ENCODE measurements at regions not wholly inside any gene's neighbourhood (a gene's known extent, or its start where the extent isn't known, plus 50 kb on each side); places are given as distances from the start of the nearest gene placed in this dataset.
"Not testable (repeated sequence)": the region's sequence is repeated elsewhere in the genome, so short reads cannot be mapped to it uniquely, and the experiment has no call there.

DNA sequence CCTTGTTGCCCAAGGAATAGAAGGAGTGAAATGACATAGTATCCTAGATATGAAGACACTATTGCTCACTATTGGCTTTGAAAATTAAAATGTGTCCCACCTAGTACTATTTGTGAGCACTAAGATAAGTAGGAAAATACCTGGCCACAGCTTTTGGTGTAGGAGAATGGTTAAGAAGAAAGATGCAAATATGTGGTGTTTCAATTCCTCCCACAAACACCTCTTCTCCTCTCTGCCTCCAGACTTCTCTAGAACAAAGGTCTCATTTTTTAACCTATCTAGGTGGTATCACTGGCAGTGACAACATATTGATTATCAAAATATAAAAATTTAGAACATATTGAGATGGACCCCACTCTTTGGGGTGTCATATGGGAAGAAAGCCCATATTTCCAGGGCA lies 929.9 kb upstream of the FANCL start:
- no peak overlapping the region for H3K4me3 ChIP-seq (ENCODE audit: low read depth, low read length)
- DNase-seq (ENCODE audit: low read depth): no peak
- TF ChIP-seq, protein P1, sequence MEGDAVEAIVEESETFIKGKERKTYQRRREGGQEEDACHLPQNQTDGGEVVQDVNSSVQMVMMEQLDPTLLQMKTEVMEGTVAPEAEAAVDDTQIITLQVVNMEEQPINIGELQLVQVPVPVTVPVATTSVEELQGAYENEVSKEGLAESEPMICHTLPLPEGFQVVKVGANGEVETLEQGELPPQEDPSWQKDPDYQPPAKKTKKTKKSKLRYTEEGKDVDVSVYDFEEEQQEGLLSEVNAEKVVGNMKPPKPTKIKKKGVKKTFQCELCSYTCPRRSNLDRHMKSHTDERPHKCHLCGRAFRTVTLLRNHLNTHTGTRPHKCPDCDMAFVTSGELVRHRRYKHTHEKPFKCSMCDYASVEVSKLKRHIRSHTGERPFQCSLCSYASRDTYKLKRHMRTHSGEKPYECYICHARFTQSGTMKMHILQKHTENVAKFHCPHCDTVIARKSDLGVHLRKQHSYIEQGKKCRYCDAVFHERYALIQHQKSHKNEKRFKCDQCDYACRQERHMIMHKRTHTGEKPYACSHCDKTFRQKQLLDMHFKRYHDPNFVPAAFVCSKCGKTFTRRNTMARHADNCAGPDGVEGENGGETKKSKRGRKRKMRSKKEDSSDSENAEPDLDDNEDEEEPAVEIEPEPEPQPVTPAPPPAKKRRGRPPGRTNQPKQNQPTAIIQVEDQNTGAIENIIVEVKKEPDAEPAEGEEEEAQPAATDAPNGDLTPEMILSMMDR (IDR thresholded peaks at IDR 0.05; ENCODE audit: insufficient read depth, low read length): no peak

DNA sequence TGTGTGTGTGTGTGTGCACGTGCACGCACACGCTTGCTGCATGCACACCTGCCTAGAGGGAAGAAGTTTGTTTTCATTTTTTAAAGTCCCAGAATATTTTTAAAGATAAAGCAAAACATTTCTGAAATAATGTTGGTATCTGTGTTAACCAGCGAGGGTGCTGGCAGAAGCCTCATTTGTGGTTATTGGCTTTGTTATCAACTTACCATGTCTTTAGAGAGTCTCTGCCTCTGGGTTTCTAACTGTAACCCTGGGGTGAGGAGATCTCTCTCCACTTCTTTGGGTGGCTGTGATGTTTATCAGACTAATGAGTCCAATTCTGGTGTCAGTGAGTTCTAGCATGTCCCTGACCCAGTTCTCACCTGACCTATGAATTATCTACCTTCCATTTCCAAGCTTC lies 927.6 kb upstream of the FANCL start:
- TF ChIP-seq, protein P1 (IDR thresholded peaks at IDR 0.05; ENCODE audit: insufficient read depth, low read length): no peak
- H3K4me3 ChIP-seq (ENCODE audit: low read depth, low read length): no peak overlapping the region
- DNase-seq (ENCODE audit: low read depth): no peak

DNA sequence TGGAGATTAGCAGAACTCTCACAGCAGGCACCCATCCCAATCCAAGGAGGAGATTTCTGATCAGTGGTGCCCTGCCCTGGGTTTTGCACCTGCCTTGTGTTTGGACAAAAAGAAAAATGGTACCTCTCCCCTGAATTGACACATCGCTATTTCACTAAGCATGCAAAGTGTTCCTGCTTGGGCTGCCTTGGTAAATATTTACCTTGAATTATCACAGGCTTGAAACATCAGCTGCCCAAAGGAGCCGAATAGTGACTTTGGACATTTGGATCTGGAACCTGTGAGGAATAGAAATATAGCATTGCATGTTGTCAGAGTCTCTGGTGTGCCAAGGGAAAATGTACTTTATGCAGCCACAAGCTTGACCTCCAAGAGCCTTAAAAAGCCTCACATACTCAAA lies 926.4 kb upstream of the FANCL start:
- H3K4me3 ChIP-seq (ENCODE audit: low read depth, low read length): no peak overlapping the region
- TF ChIP-seq, protein P1 (IDR thresholded peaks at IDR 0.05; ENCODE audit: insufficient read depth, low read length): no peak
- no peak for DNase-seq (ENCODE audit: low read depth)

DNA sequence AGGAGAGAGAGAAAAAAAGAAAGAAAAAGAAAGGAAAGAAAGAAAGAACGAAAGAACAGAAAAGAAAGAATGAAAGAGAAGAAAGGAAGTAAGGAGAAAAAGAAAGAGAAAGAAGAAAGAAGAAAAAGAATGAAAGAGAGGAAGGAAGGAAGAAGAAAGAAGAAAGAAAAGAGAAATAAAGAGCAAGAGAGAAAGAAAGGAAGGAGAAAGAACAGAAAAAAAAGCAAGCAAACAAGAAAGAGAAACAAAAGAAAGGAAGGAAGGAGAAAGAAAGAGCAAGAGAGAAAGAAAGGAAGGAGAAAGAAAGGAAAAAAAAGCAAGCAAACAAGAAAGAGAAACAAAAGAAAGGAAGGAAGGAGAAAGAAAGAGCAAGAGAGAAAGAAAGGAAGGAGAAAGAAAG lies 916.8 kb upstream of the FANCL start:
- DNase-seq (ENCODE audit: low read depth); H3K4me3 ChIP-seq (ENCODE audit: low read depth, low read length): not testable (repeated sequence)

DNA sequence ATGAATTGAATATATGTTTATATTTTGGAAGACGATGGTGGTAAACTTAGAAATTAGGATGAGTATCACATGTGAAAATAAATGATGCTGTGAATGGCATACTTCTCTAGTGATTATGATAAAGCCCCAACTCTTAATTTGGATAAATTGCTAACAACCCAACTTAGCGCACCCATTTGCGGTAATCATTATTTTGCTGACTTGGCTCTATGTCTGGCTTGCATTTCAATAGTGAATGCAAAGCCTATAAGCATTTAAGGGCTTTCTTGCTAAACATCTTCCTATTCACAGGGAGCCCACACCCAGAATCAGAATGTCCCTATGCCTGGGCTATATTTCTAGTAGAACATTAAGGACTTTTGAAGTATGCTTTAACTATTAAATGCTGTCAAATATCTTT lies 910.7 kb upstream of the FANCL start:
- TF ChIP-seq, protein P1 (IDR thresholded peaks at IDR 0.05; ENCODE audit: insufficient read depth, low read length): no peak
- H3K4me3 ChIP-seq (ENCODE audit: low read depth, low read length): no peak overlapping the region
- DNase-seq (ENCODE audit: low read depth): no peak

DNA sequence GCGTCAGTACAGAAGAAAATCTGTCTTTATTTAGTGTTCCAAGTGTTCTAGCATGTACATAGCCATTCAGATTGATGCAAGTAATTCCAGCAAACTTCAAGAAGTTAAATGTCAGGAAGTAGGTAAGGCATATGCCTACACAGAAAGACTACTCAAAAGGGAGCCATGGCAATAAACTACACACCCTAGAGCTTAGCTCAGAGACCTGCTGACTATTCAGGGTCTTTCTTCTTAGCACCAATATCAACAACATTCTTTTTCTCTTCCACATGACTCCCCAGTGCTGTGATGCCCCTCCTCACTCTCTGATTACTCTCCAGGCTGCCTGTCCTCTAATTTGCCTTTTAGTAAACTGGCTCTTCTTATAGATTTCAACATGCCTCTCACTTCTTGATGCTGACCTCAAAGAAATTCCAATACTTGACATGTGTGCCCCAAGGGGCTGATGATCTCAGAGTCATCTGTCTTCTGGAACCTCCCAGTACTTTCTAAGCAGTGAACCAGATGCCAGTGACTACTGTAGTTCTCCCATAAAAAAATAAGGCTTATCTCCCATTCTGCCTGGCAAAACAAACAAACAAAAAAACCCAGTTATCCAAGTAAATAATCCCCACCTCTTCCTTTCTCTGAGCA lies 909.2 kb upstream of the FANCL start:
- no peak for DNase-seq (ENCODE audit: low read depth)
- TF ChIP-seq, protein P1 (IDR thresholded peaks at IDR 0.05; ENCODE audit: insufficient read depth, low read length): no peak
- H3K4me3 ChIP-seq (ENCODE audit: low read depth, low read length): no peak overlapping the region

DNA sequence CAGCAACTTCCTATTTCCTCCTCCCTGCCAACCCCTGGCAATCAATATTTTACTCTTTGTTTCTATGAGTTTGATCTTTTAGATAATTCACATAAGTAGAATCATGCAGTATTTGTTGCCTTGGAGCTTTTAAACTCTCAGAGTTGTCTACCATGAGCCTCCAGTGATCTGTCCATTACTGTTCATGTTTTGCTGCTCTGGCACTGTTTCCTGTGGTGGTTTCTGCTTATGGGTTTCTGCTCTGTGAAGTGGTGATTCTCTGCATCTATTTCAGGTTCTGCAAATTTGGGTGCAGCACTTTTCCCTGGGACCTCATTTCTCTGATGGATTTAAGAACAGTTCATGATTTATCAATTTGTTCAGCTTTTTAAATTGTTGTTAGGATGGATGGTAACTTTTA lies 908.1 kb upstream of the FANCL start:
- TF ChIP-seq, protein P1 (IDR thresholded peaks at IDR 0.05; ENCODE audit: insufficient read depth, low read length): no peak
- no peak for DNase-seq (ENCODE audit: low read depth)
- H3K4me3 ChIP-seq (ENCODE audit: low read depth, low read length): no peak overlapping the region

Data from fibroblast of the aortic adventitia (primary cell).